C4-2B (cell line): ENCODE measurements at regions not wholly inside any gene's neighbourhood (a gene's known extent, or its start where the extent isn't known, plus 50 kb on each side); places are given as distances from the start of the nearest gene placed in this dataset.
"Not testable (repeated sequence)": the region's sequence is repeated elsewhere in the genome, so short reads cannot be mapped to it uniquely, and the experiment has no call there.

Source experiments
- H3K27ac ChIP-seq: fragments of 450-650 bp; 2 replicates; pipeline ENCODE4 v1.5.1; 2017
- ZFX ChIP-seq: fragments of 450-650 bp; IDR thresholded peaks from 2 replicates; pipeline ENCODE4 v1.6.1; 2017
- TF ChIP-seq, protein P1 (sequence below): fragments of 450-650 bp; conservative IDR thresholded peaks from 2 replicates; pipeline ENCODE4 v1.5.1; 2017; ENCODE audit warnings: mild to moderate bottlenecking

DNA sequence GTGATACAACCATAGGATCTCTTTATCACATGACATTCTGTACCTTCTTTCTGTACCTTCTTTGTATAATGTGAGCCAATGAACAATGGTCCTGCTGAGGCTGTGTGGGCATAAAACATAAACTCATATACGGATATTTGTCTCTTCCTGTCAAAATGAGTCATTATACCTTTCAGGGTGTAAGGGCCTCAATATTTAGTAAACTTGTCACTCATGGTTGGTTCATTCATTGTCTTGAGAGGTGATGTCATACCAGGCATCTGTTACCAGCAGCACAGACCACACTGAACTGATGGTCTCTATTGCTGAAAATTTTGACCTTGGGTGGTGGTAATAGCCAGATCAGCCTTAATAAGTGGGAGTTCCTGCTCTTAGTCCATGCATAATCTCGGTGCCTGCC, 287.6 kb upstream of the TPK1 start:
- TF ChIP-seq, protein P1, sequence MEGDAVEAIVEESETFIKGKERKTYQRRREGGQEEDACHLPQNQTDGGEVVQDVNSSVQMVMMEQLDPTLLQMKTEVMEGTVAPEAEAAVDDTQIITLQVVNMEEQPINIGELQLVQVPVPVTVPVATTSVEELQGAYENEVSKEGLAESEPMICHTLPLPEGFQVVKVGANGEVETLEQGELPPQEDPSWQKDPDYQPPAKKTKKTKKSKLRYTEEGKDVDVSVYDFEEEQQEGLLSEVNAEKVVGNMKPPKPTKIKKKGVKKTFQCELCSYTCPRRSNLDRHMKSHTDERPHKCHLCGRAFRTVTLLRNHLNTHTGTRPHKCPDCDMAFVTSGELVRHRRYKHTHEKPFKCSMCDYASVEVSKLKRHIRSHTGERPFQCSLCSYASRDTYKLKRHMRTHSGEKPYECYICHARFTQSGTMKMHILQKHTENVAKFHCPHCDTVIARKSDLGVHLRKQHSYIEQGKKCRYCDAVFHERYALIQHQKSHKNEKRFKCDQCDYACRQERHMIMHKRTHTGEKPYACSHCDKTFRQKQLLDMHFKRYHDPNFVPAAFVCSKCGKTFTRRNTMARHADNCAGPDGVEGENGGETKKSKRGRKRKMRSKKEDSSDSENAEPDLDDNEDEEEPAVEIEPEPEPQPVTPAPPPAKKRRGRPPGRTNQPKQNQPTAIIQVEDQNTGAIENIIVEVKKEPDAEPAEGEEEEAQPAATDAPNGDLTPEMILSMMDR, result no peak
- no peak for TF ChIP-seq ZFX
- no peak overlapping the region for H3K27ac ChIP-seq

DNA sequence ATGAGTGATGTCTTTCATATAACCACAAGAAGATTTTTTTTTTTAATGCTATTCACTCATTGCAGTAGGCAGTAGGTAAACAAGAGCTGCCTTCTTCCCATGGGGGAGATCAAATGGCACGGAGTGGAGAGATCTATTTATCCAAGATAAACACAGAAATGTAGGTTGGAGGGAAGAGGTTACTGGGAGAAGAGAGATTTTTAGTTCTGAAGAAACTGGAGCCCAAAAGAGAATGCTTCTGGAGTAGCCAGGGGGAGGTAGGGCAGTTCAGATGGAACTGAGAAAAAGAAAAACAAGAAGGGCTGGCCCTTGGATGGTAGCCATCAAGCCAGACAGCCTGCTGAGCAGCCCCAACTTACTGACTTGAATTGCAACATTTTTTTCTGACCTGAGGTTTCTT, 270.1 kb upstream of the TPK1 start:
- H3K27ac ChIP-seq, result no peak overlapping the region
- TF ChIP-seq ZFX, result no peak
- TF ChIP-seq, protein P1, result no peak

DNA sequence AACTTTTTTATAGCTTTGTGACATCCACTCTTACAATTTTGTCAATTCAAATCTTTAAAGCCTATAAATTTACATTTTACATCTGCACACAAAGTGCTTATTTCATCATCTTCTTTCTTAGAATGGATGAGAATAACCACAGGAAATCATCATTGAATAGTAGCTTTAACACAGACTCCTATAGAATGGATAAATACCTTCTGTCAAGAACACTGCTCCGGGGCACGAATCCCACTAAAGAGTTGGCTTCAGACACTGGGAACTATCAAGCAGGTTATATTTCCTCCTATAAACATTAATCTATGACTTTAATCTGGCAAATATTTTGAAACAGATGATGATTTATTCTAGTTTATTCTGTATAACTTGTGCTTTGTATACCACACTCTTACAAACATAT, 269.7 kb upstream of the TPK1 start:
- TF ChIP-seq ZFX, result no peak
- TF ChIP-seq, protein P1, result no peak
- no peak overlapping the region for H3K27ac ChIP-seq

DNA sequence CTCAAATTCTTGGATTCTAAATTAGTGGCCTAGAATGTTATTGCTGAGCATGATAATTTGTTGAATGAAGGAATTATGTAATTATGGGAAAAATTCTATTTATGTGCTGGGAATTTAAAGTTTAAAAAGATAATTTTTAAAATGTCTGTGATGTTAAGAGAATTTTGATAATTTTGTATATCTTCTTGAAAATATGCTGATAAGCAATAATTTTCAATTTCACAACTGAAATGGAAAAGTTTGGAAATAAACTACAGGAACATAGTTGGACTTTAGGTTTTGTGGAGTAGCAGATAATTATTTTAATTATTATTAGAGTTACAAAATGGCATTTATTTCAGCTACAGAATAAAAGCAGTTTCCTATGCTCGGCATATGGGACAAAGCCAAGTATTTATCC, 268.5 kb upstream of the TPK1 start:
- TF ChIP-seq ZFX, result no peak
- TF ChIP-seq, protein P1, result no peak
- H3K27ac ChIP-seq, result no peak overlapping the region

DNA sequence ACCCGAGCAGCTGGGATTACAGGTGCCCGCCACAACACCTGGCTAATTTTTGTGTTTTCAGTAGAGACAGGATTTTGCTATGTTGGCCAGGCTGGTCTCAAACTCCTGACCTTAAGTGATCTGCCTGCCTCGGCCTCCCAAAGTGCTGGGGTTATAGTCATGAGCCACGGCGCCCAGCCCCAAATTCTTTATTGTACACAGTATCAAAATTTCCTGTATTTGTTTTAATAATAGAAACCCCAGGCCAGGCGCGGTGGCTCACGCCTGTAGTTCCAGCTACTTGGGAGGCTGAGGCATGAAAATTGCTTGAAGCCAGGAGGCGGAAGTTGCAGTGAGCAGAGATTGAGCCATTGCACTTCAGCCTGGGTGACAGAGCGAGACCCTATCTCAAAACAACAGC, 266.3 kb upstream of the TPK1 start:
- not testable (repeated sequence) for H3K27ac ChIP-seq

DNA sequence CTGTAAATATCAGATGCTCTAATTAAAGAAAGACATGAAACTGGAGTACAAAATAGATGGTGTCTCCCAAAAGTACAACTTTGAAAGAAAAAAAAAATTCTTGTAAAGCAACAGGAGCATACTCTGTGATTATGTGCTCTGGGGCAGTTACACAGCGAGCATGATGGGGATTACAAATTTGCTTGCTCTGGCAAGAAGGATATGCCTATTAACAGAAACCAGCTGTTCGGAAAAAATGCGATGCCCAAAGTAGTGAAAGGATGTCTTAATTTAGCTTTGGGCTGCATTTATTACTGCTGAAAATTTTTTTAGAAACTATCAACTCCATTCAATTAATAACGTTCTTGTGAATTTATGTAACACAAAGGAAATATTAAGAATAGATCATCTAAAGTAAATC, 256.9 kb upstream of the TPK1 start:
- no peak overlapping the region for H3K27ac ChIP-seq
- TF ChIP-seq ZFX, result no peak
- TF ChIP-seq, protein P1, result no peak

DNA sequence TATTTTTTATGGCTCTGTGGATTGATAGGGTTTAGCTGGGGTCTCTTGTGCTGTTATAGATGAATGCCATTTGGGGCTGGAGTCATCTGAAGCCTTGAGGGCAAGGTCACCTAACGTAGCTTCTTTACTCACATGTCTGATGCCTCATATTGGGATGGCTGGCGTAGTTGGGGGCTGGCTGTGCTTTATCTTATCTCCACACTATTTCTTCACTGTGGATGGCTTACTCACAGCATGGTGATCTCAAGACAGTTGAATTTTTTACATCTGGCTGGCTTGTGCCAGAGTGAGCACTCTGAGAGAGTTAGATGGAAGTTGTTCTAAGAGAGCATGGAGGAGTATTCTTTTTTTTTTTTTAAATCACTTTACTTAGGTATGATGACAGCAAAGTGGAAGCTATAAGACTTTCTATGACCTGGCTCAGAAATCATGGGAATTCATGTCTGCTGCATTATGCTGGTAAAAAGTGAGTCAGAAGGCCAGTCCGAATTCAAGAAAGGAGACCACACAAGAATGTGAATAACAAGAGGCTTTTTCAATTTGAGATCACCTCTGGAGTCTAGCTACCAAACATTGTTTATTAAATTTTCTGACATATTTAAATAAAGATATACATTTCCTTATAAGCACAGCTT, 252.4 kb upstream of the TPK1 start:
- TF ChIP-seq, protein P1, result no peak
- TF ChIP-seq ZFX, result no peak
- H3K27ac ChIP-seq, result no peak overlapping the region
